HG03175 (cell line): ENCODE measurements at regions not wholly inside any gene's neighbourhood (a gene's known extent, or its start where the extent isn't known, plus 50 kb on each side); places are given as distances from the start of the nearest gene placed in this dataset.

Experiments used
- ATAC-seq: cut with Tn5 transposase; IDR thresholded peaks from one replicate; pipeline ENCODE4 v1.9.1; 2021; ENCODE audit warnings: mild to moderate bottlenecking, moderate library complexity; ENCODE audit not compliant: unreplicated experiment

DNA sequence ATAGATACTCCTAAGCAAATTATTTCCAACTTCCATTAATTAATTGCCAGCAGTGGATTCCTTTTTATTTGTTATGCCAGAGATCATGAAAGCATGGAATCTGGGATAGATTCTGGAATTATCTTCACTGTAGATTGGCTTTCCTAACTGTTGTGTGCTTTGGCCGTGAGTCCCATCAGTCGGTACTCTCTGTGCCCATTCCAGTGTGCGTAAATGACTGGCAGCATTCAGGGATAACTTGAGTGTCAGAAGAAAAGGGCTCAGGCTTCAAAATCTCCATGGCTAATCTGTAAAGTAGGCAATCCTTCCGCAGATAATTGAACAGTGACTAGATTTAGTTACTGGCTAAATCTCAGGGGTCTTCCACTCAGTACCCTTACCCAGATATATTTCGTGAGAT lies 76.8 kb upstream of the TMEM164 start:
- no peak for ATAC-seq

DNA sequence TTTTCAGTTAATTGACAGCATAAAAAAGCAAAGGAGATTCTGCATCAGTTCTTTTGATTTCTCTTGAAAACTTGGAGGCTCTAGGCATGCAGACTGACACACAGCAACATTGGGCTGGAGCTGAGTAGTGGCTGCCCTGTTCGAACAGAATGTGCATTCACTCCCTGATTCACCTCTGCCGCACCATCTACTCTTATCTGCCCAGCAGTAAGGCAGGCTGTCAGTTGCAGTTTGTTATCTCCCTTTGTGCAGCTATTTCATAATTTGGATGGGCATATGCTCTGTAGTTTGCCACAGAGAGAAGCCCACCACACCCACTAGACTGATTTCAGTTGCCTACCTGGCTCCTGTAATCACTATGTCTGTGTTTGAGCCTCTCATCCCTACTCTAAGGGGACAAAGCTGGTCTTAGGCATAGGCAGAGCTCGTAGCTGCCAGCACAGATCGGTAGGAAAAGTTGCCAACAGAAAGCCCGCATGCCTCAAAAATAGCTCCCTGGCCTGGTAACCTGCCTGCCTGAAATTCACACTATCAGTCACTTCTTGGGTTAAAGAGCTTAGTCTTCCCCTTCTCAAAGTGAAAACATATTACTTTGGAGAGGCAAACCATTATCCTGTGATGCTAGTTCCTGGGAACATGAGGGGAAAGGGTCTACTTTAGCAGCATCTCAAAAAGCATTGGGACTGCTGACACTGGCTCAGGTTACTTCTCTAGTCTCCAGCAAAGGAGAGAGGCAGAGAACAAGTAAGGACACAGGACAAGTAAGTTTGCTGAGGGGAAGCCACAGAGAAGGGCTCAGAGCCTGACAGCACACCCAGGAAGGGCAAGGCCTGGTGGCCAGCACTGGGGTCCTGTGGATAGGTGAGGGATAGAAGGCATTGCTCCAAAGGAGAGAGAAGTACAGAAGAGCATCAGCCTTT lies 75.9 kb upstream of the TMEM164 start:
- no peak for ATAC-seq

DNA sequence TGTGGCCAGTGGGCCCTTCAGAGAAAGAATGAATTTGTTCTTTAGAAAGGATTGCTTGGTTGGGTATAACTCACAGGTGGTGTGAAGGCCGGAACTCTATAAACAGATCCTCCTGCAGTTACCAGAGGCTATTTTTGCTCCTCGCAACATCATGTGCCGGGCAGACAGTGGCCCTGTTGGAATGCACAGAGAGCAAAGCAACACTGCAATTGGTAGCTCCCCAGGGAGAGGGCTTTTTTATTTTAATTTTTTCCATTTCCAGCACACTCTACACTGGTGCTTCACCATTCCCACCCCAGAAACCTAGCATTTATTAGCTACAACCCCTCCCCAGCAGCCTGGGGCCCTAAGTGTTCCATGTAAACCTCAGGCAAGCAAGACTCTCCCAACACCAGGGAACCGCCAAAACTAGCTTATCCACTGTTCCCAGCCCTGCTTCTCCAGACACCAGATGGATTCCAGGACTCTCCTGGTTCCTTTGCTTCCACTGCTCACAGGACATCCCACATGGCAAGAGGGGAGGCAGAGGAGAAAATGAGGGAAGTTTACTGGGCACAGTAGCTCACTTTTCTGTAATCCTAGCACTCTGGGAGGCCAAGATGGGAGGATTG lies 75.1 kb upstream of the TMEM164 start:
- ATAC-seq = no peak

DNA sequence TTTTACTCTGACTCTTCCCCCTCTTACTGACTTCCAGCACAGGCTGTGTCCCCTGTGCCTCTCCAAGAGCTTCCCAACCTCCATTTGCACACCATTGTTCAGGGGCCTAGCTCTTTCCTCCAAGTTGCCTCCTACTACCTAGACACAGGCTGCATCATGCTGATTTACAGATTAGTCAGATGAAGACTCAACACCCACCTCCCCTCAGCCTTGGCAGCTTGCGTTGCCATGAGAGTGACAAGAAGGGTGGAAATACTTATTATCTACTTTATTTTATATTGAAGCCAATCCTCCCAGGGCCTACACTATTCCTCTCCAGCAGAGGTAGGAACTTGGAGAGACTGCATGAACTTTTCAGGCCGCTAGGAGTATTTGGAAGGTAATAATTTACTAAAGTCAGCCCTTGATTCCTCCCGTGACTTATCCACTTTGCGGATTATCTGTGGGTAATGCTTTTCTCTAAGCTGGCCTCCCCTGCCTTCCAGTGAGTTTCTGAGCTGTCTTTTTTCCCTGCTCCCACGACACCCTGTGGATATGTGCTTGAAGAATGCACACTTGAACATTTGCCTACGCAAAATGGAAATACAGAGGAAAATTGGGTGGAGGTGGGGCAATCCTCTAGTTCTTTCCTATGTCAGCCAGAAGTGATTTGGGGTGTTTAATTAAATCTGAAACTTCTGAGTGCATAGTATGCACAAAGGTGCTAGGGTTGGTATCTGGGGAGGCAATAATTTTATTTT lies 74.1 kb upstream of the TMEM164 start:
- no peak for ATAC-seq

DNA sequence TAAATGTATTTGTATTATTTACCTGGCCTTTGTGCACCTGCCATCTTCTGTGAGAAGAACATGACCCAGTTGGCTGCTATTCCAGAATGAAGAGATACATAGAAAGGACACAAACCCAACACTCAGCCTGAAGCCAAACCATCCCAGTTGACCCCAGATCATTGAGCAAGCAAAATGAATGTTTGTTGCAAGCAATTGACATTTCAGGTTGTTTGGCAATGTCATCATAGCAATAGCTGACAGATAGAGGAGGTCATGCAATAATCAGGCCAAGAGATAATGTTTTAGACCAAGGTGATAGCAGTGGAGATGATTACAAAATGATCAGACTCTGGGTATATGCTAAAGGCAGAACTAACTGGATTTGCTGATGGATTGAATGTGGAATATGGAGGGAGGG lies 71.2 kb upstream of the TMEM164 start:
- ATAC-seq = no peak

DNA sequence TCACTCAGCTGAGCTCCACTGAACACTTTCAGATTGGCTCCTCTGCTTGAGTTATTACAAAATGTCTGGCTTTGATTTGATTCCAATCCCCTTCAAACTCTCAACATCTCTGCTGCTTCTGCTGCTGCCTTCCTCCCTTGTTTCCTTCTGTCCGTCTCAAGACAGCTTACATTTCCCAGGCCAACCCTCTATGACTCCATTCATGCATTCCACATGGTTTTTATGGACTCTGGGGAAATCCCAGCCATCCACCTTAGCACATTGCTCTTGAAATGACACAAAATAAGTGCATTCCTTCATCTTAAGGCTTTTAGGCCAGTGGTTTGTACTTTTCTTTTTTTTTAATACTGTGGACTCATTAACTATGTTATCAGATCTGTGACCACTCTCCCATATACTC lies 68.5 kb upstream of the TMEM164 start:
- ATAC-seq = no peak

DNA sequence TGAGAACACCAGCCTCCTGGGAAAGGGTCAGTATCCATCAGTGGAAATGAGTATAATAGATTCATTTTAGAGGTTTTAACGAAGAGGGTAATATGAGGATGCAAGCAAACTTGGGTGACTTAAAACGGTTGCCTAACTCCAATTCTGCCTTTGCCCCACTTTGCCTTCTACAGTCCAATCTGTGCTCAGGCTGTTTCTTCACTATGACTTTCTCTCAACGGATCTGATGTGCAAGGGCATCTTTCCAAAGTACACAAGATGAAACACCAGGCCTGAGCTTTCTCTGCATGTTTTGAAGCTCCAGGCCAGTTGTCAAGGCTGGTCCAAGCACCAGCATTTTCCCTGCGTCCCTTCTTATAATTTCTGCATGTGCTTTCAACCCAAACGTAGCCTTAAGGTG lies 68.0 kb upstream of the TMEM164 start:
- no peak for ATAC-seq

DNA sequence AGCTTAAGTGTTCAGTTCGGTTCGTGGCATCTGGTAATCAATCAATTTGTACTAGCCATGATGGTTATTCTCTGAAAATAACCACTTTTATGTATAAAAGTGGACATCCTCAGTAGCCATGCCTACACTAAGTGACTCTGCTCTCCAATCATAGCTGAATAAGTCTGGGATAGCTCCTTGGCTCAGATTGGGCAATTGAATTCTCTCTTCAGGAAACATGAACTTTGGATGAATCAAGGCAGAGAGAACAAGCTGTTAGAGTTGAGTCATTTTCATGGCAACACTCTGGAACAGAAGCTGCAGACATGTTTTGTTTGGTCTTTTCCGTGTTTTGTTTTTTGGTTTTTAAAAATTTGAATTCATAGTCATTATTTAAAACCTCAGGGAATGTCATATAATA lies 66.8 kb upstream of the TMEM164 start:
- ATAC-seq = no peak

DNA sequence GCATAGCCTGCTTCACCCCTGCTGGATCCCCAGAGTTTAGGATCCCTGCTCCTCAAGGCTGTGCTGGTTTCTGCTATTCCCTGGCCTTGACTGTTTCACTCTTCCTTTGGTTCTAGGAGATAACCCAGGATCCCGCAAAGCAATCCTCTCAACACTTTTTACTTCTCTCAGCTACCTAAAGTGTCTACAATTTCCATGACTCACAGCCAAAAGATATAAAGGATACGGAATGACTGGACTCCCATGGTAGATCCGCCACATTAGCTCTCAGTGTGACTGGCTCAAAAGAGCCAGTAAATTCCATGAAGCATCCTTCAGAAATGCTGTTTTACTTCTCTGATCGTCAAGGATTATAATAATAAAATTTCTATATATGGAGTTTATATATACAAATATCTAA lies 66.3 kb upstream of the TMEM164 start:
- ATAC-seq = no peak

DNA sequence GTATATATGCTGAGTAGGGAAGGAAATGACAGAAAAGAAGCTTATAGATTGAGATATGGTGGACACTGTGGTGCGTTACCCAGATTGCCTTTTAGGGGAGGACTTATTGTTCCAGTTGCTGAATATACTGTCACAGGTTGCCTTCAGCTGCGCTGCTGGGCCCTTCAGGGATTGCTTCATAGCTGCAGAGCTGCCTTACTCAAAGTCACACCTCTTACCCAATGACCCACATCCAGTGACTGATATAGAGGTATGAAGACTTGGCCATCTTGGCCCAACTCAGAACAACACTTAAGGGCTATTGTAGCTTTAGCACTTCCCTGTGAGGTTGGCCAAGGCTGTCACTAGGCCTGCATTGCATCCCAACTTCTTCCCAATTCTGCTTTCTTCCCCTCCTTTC lies 63.4 kb upstream of the TMEM164 start:
- no peak for ATAC-seq

DNA sequence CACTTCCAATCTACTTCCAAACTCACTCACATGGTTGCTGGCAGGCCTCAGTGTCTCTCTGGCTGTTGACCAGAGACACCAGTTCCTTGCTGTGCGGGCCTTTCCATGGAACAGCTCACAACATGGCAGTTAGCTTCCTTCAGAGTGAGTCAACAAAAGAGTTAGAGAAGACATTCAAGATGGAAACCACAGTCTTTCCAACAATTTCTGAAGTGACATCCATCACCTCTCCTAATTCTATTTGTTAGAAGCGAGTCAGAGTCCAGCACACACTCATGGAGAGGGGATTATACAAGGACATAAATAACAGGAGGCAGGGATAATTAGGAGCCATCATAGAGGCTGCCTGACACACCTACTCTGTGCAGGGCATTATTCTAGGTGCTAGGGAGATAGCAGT lies 62.5 kb upstream of the TMEM164 start:
- ATAC-seq = no peak

DNA sequence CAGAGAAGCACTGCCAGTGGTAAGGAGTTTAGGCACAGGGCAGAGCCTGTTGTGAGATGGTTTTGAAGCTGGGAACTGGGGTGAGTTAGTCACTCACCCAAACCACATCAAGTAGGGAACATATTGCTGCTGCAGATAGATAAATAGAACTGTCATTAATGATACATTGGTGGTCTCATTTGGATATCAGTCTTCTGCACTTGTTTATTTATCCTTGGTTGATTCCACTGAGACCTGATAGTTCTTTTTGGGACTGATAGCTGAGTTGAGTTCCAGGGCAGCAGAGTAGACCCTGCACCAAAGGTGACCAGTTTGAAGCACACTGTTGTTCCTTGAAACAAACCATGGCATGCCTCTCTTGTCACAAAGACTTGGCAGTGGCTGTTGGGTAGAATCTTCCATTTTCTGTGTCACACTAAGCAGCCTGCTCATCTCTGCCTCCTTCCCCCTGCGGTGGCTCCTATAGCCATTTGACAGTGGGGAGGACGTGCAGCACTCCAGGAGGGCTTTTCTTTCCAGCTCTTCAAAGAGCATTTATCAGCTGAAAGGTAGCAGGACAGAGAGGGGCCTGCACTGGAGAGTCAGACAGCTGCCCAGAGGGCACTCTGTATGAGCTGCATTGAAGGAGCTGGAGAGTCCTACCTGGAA lies 59.7 kb upstream of the TMEM164 start:
- ATAC-seq = no peak

DNA sequence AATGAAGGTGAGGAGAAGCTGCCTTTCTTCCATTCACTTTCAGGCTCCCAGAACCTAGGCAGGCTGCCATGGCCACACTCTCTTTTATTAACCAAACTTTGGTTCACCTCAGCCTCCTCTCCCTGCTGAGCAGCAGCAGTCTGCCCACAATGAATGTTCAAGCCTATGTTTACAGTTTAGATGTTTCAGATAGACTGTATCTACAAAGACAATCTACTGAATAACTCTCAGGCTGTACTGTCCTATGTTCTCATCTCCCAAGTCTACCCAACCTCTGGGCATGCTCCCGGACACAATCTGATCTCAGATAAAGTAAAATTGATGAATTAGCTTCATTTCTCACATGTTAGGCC lies 59.2 kb upstream of the TMEM164 start:
- ATAC-seq = no peak

DNA sequence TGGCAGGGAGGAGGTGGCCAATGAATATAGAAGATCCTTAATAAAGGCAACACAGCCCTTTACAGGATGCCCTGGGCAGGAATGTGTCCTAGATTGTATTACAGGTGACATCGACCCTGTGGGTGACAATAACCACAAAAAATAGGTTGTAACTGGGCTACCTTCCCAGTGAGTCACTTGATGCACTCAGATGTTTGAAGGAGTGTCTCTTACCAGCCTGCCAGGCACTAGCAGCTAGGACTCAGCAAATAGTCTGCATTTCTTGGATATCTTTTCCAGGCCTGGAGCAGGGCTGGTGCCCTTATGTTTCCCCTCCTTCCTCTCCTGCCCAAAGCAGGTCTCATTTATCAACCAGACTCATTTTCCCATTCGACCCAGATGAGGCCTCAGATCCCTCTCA lies 50.9 kb upstream of the TMEM164 start:
- ATAC-seq = no peak

DNA sequence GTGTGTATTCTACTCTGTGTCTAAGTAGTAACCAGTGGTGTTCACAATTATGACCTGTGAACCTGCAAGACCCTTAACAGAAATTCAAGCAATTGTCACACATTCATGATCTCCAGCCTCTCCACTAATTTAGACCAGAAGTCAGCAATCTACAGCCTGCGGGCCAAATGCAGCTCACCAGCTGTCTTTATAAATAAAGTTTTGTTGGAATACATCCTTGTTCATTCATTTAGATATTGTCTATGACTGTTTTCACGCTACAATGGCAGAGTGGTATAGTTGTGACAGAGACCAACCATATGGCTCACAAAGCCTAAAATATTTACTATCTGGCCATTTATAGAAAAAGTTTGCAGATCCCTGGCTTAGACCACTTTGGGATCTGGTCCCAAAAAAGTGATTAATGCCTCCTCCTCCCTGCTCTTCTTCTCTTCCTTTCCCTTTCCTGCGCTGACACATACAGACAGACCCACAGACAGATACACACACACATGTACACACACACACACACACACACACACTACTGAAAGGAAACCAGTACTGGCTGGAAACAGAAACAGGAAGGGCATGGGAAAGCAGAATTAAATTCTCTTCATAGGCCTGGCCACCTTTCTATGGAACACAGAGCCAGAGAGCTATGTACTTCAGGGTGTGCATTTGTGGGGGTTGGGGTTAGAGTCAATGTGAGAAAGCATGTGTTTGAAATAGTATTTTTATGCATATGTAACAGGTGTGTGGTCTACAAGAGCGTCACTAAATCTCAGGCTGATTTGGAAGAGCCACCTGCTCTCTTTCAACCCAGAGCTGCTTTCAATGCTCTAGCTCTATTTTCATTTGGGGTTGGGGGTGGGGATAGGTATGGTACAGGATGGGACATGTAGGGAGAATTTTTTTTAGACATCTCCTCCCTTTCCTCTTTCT lies 49.7 kb upstream of the TMEM164 start:
- peak; percentile 68 for ATAC-seq
